ENCODE measurements at regions not wholly inside any gene's neighbourhood (a gene's known extent, or its start where the extent isn't known, plus 50 kb on each side); places are given as distances from the start of the nearest gene placed in this dataset.

GRCh38 chr18:60875957-60876507 is 457.2 kb upstream of the CDH20 start:
- H3K27me3 Mint-ChIP-seq, result no peaks in the 10 kb centered on the region
- H3K27ac Mint-ChIP-seq, result no peak overlapping the region
- no peak overlapping the region for H3K4me3 Mint-ChIP-seq
- POLR2A ChIA-PET, result no interaction called here
- H3K9me3 Mint-ChIP-seq, result peaks cover 2% of the 10 kb centered on the region
- DNase-seq (no peak), ATAC-seq (ENCODE audit: low read depth) (no peak)
- H3K4me1 Mint-ChIP-seq, result no peaks in the 10 kb centered on the region
- H3K36me3 Mint-ChIP-seq, result no peaks in the 10 kb centered on the region

- Mint-ChIP-seq H3K9me3 (peaks cover 2% of the 10 kb centered on the region), H3K36me3 (no peaks in the 10 kb centered on the region), H3K27ac (no peak overlapping the region), H3K4me3 (no peak overlapping the region), H3K4me1 (no peaks in the 10 kb centered on the region), H3K27me3 (no peaks in the 10 kb centered on the region)
- DNase-seq (no peak), ATAC-seq (ENCODE audit: low read depth) (no peak)
- POLR2A ChIA-PET, result no interaction called here
Observed at GRCh38 chr18:60880184-60880583, 453.0 kb upstream of the CDH20 start.

- DNase-seq (no peak), ATAC-seq (ENCODE audit: low read depth) (no peak)
- Mint-ChIP-seq H3K9me3 (no peaks in the 10 kb centered on the region), H3K4me1 (no peaks in the 10 kb centered on the region), H3K27ac (no peak overlapping the region), H3K36me3 (no peaks in the 10 kb centered on the region), H3K4me3 (no peak overlapping the region), H3K27me3 (no peaks in the 10 kb centered on the region)
- POLR2A ChIA-PET, result no interaction called here
Observed at GRCh38 chr18:60883587-60883986, 449.6 kb upstream of the CDH20 start.

GRCh38 chr18:60888071-60888624 is 445.1 kb upstream of the CDH20 start:
- POLR2A ChIA-PET, result no interaction called here
- no peaks in the 10 kb centered on the region for H3K27me3 Mint-ChIP-seq
- DNase-seq (no peak), ATAC-seq (ENCODE audit: low read depth) (no peak)
- no peaks in the 10 kb centered on the region for H3K9me3 Mint-ChIP-seq
- H3K4me1 Mint-ChIP-seq, result no peaks in the 10 kb centered on the region
- H3K36me3 Mint-ChIP-seq, result no peaks in the 10 kb centered on the region
- no peak overlapping the region for H3K4me3 Mint-ChIP-seq
- H3K27ac Mint-ChIP-seq, result no peak overlapping the region

- no peaks in the 10 kb centered on the region for H3K9me3 Mint-ChIP-seq
- no peak overlapping the region for H3K4me3 Mint-ChIP-seq
- no peak for ATAC-seq (ENCODE audit: low read depth)
- POLR2A ChIA-PET, result no interaction called here
- H3K27ac Mint-ChIP-seq, result no peak overlapping the region
- H3K27me3 Mint-ChIP-seq, result no peaks in the 10 kb centered on the region
- no peaks in the 10 kb centered on the region for H3K36me3 Mint-ChIP-seq
- DNase-seq, result no peak
- no peaks in the 10 kb centered on the region for H3K4me1 Mint-ChIP-seq
Observed at GRCh38 chr18:60889442-60889841, 443.8 kb upstream of the CDH20 start.

GRCh38 chr18:60891936-60892335 is 441.3 kb upstream of the CDH20 start:
- ATAC-seq (ENCODE audit: low read depth), result no peak
- Mint-ChIP-seq H3K9me3 (no peaks in the 10 kb centered on the region), H3K4me3 (no peak overlapping the region), H3K27me3 (no peaks in the 10 kb centered on the region), H3K27ac (no peak overlapping the region), H3K4me1 (no peaks in the 10 kb centered on the region), H3K36me3 (no peaks in the 10 kb centered on the region)
- POLR2A ChIA-PET, result no interaction called here
- no peak for DNase-seq

- Mint-ChIP-seq H3K27ac (no peak overlapping the region), H3K27me3 (no peaks in the 10 kb centered on the region), H3K4me1 (no peaks in the 10 kb centered on the region), H3K4me3 (no peak overlapping the region), H3K9me3 (no peaks in the 10 kb centered on the region), H3K36me3 (no peaks in the 10 kb centered on the region)
- DNase-seq (no peak), ATAC-seq (ENCODE audit: low read depth) (no peak)
- POLR2A ChIA-PET, result no interaction called here
Observed at GRCh38 chr18:60892441-60892840, 440.8 kb upstream of the CDH20 start.

- DNase-seq (no peak), ATAC-seq (ENCODE audit: low read depth) (no peak)
- no peaks in the 10 kb centered on the region for H3K9me3 Mint-ChIP-seq
- POLR2A ChIA-PET, result no interaction called here
- no peak overlapping the region for H3K27ac Mint-ChIP-seq
- H3K4me3 Mint-ChIP-seq, result no peak overlapping the region
- H3K4me1 Mint-ChIP-seq, result no peaks in the 10 kb centered on the region
- no peaks in the 10 kb centered on the region for H3K36me3 Mint-ChIP-seq
- H3K27me3 Mint-ChIP-seq, result no peaks in the 10 kb centered on the region
Observed at GRCh38 chr18:60892855-60893254, 440.4 kb upstream of the CDH20 start.

- ATAC-seq (ENCODE audit: low read depth), result no peak
- Mint-ChIP-seq H3K27ac (no peak overlapping the region), H3K27me3 (no peaks in the 10 kb centered on the region), H3K4me3 (no peak overlapping the region), H3K9me3 (no peaks in the 10 kb centered on the region), H3K4me1 (no peaks in the 10 kb centered on the region), H3K36me3 (no peaks in the 10 kb centered on the region)
- POLR2A ChIA-PET, result no interaction called here
- DNase-seq, result no peak
Observed at GRCh38 chr18:60893355-60894097, 439.7 kb upstream of the CDH20 start.

- no peaks in the 10 kb centered on the region for H3K36me3 Mint-ChIP-seq
- no peaks in the 10 kb centered on the region for H3K4me1 Mint-ChIP-seq
- POLR2A ChIA-PET, result no interaction called here
- no peaks in the 10 kb centered on the region for H3K9me3 Mint-ChIP-seq
- no peak for DNase-seq
- H3K4me3 Mint-ChIP-seq, result no peak overlapping the region
- ATAC-seq (ENCODE audit: low read depth), result no peak
- H3K27ac Mint-ChIP-seq, result no peak overlapping the region
- no peaks in the 10 kb centered on the region for H3K27me3 Mint-ChIP-seq
Observed at GRCh38 chr18:60894254-60894945, 438.8 kb upstream of the CDH20 start.

GRCh38 chr18:60895181-60895580 is 438.0 kb upstream of the CDH20 start:
- ATAC-seq (ENCODE audit: low read depth) (no peak), DNase-seq (no peak)
- H3K4me1 Mint-ChIP-seq, result no peaks in the 10 kb centered on the region
- H3K36me3 Mint-ChIP-seq, result no peaks in the 10 kb centered on the region
- no peaks in the 10 kb centered on the region for H3K27me3 Mint-ChIP-seq
- POLR2A ChIA-PET, result no interaction called here
- H3K4me3 Mint-ChIP-seq, result no peak overlapping the region
- no peak overlapping the region for H3K27ac Mint-ChIP-seq
- H3K9me3 Mint-ChIP-seq, result no peaks in the 10 kb centered on the region

- H3K36me3 Mint-ChIP-seq, result no peaks in the 10 kb centered on the region
- no peaks in the 10 kb centered on the region for H3K9me3 Mint-ChIP-seq
- no peak for ATAC-seq (ENCODE audit: low read depth)
Observed at GRCh38 chr18:60898111-60898510, 435.1 kb upstream of the CDH20 start.

GRCh38 chr18:60905699-60906098 is 427.5 kb upstream of the CDH20 start:
- Mint-ChIP-seq H3K36me3 (no peaks in the 10 kb centered on the region), H3K4me3 (no peak overlapping the region), H3K4me1 (no peaks in the 10 kb centered on the region), H3K9me3 (peaks cover 4% of the 10 kb centered on the region), H3K27ac (no peak overlapping the region), H3K27me3 (no peaks in the 10 kb centered on the region)
- no peak for ATAC-seq (ENCODE audit: low read depth)
- POLR2A ChIA-PET, result no interaction called here
- DNase-seq, result no peak

More at GRCh38 chr18:60898111-60898510, 435.1 kb upstream of the CDH20 start:
- Mint-ChIP-seq H3K4me1 (no peaks in the 10 kb centered on the region), H3K27me3 (no peaks in the 10 kb centered on the region), H3K27ac (no peak overlapping the region), H3K4me3 (no peak overlapping the region)
- POLR2A ChIA-PET, result no interaction called here
- no peak for DNase-seq

GRCh38 chr18:60910534-60910933 is 422.7 kb upstream of the CDH20 start:
- H3K27ac Mint-ChIP-seq, result no peak overlapping the region
- POLR2A ChIA-PET, result no interaction called here
- no peaks in the 10 kb centered on the region for H3K27me3 Mint-ChIP-seq
- DNase-seq (no peak), ATAC-seq (ENCODE audit: low read depth) (no peak)
- H3K9me3 Mint-ChIP-seq, result peaks cover 2% of the 10 kb centered on the region
- H3K4me1 Mint-ChIP-seq, result no peaks in the 10 kb centered on the region
- H3K4me3 Mint-ChIP-seq, result no peak overlapping the region
- no peaks in the 10 kb centered on the region for H3K36me3 Mint-ChIP-seq
